Loucy (cell line): ENCODE measurements at regions not wholly inside any gene's neighbourhood (a gene's known extent, or its start where the extent isn't known, plus 50 kb on each side); places are given as distances from the start of the nearest gene placed in this dataset.
A peak's percentile ranks its signal among the peaks of the same experiment; 100 is the strongest.

Source experiments
- H2AFZ ChIP-seq: fragments of 200-600 bp; sonication (generic); 2 replicates; pipeline ENCODE4 v1.6.0; 2016; ENCODE audit warnings: antibody characterized with exemption, mild to moderate bottlenecking, low read length, moderate library complexity
- H3F3A ChIP-seq: fragments of 200-600 bp; 2 replicates; pipeline ENCODE4 v1.6.0; 2016; ENCODE audit warnings: antibody characterized with exemption, low read depth, mild to moderate bottlenecking
- H3K27me3 ChIP-seq: fragments of 200-600 bp; sonication (generic); 2 replicates; pipeline ENCODE4 v1.6.1; 2014; ENCODE audit warnings: low read length, mild to moderate bottlenecking; ENCODE audit not compliant: insufficient read depth, poor library complexity, severe bottlenecking
- H3K36me3 ChIP-seq: fragments of 200-600 bp; sonication (generic); 2 replicates; pipeline ENCODE4 v1.6.1; 2016; ENCODE audit warnings: low read length; ENCODE audit not compliant: insufficient read depth
- H3K4me1 ChIP-seq: fragments of 200-600 bp; sonication (generic); 2 replicates; pipeline ENCODE4 v1.5.1; 2014; ENCODE audit warnings: low read length, mild to moderate bottlenecking; ENCODE audit not compliant: insufficient read depth, poor library complexity, severe bottlenecking
- H3K4me2 ChIP-seq: fragments of 200-600 bp; sonication (generic); 2 replicates; pipeline ENCODE4 v1.6.0; 2014; ENCODE audit warnings: antibody characterized with exemption, low read length, low read depth, mild to moderate bottlenecking; ENCODE audit not compliant: poor library complexity, severe bottlenecking
- H3K4me3 ChIP-seq: fragments of 200-600 bp; sonication (generic); 2 replicates; pipeline ENCODE4 v1.5.1; 2014; ENCODE audit warnings: low read length, mild to moderate bottlenecking, mixed read lengths; ENCODE audit not compliant: poor library complexity, severe bottlenecking
- H3K79me2 ChIP-seq: fragments of 200-600 bp; sonication (generic); 2 replicates; pipeline ENCODE4 v1.6.1; 2014; ENCODE audit warnings: low read length; ENCODE audit not compliant: insufficient read depth
- H3K9ac ChIP-seq: fragments of 200-600 bp; sonication (generic); 2 replicates; pipeline ENCODE4 v1.6.0; 2014; ENCODE audit warnings: mild to moderate bottlenecking, low read depth, low read length, moderate library complexity; ENCODE audit not compliant: poor library complexity, severe bottlenecking
- H3K9me2 ChIP-seq: fragments of 200-600 bp; sonication (generic); replicated peaks from 2 replicates; pipeline ENCODE4 v1.6.1; 2016; ENCODE audit warnings: low read depth, low read length, mixed read lengths
- H3K9me3 ChIP-seq: fragments of 200-600 bp; sonication (generic); 2 replicates; pipeline ENCODE4 v1.6.1; 2014; ENCODE audit warnings: mild to moderate bottlenecking, antibody characterized with exemption, low read length, low read depth; ENCODE audit not compliant: insufficient read depth
- H4K20me1 ChIP-seq: fragments of 200-600 bp; sonication (generic); 2 replicates; pipeline ENCODE4 v1.6.0; 2014; ENCODE audit warnings: antibody characterized with exemption, low read length, mild to moderate bottlenecking; ENCODE audit not compliant: insufficient read depth, poor library complexity, severe bottlenecking
- CTCF ChIP-seq: fragments of 200-600 bp; sonication (generic); conservative IDR thresholded peaks from 2 replicates; pipeline ENCODE4 v1.5.1; 2014; ENCODE audit warnings: mild to moderate bottlenecking, antibody characterized with exemption, low read length
- EZH2phosphoT487 ChIP-seq: fragments of 200-600 bp; IDR thresholded peaks from 2 replicates; pipeline ENCODE4 v1.6.1; 2018; ENCODE audit warnings: antibody characterized with exemption, mild to moderate bottlenecking, moderate library complexity, borderline replicate concordance

- no peak overlapping the region for H3K4me2 ChIP-seq
- H4K20me1 ChIP-seq, result no peaks in the 10 kb centered on the region
- no peaks in the 10 kb centered on the region for H3K4me1 ChIP-seq
- H3K9ac ChIP-seq, result no peak overlapping the region
- H3K36me3 ChIP-seq, result no peaks in the 10 kb centered on the region
- no peak for TF ChIP-seq CTCF
- H3K4me3 ChIP-seq, result no peak overlapping the region
- H3K9me2 ChIP-seq, result no peaks in the 10 kb centered on the region
- no peaks in the 10 kb centered on the region for H3F3A ChIP-seq
- peaks cover 4% of the 10 kb centered on the region; the same call in 1 of the 2 replicates for H3K9me3 ChIP-seq
- 0 out of 2 replicates have a peak overlapping the region, but pooled peaks have one; percentile 45 for H2AFZ ChIP-seq
- no peaks in the 10 kb centered on the region for H3K27me3 ChIP-seq
- H3K79me2 ChIP-seq, result no peaks in the 10 kb centered on the region
These were observed 662.2 kb upstream of the BOD1L1 start for GRCh38 chr4:14289708-14290107.

GRCh38 chr4:14293582-14293981 is 666.1 kb upstream of the BOD1L1 start:
- no peaks in the 10 kb centered on the region for H3F3A ChIP-seq
- TF ChIP-seq EZH2phosphoT487 (no peak), CTCF (no peak)

GRCh38 chr4:14294611-14295010 is 667.1 kb upstream of the BOD1L1 start:
- Histone ChIP-seq H3K27me3 (no peaks in the 10 kb centered on the region), H3K9me2 (no peaks in the 10 kb centered on the region), H3K79me2 (no peaks in the 10 kb centered on the region), H3F3A (no peaks in the 10 kb centered on the region), H3K9me3 (no peaks in the 10 kb centered on the region), H3K4me2 (no peak overlapping the region), H2AFZ (no peak overlapping the region), H3K4me1 (no peaks in the 10 kb centered on the region), H3K36me3 (no peaks in the 10 kb centered on the region), H3K9ac (no peak overlapping the region), H3K4me3 (no peak overlapping the region), H4K20me1 (no peaks in the 10 kb centered on the region)
- TF ChIP-seq EZH2phosphoT487, result no peak
- TF ChIP-seq CTCF, result no peak

More at GRCh38 chr4:14293582-14293981, 666.1 kb upstream of the BOD1L1 start:
- Histone ChIP-seq H3K36me3 (no peaks in the 10 kb centered on the region), H2AFZ (no peak overlapping the region), H3K9me2 (no peaks in the 10 kb centered on the region), H3K9ac (no peak overlapping the region), H3K4me3 (no peak overlapping the region), H3K9me3 (no peaks in the 10 kb centered on the region), H3K79me2 (no peaks in the 10 kb centered on the region), H4K20me1 (no peaks in the 10 kb centered on the region), H3K4me2 (no peak overlapping the region), H3K4me1 (no peaks in the 10 kb centered on the region), H3K27me3 (no peaks in the 10 kb centered on the region)
